KMS-11 (cell line): ENCODE measurements at regions not wholly inside any gene's neighbourhood (a gene's known extent, or its start where the extent isn't known, plus 50 kb on each side); places are given as distances from the start of the nearest gene placed in this dataset.

Source experiments
- H2AFZ ChIP-seq: fragments of 200-600 bp; sonication (generic); 2 replicates; pipeline ENCODE4 v1.6.1; 2016; ENCODE audit warnings: antibody characterized with exemption, mixed run types, low read depth
- H3K27ac ChIP-seq: fragments of 200-600 bp; sonication (generic); 2 replicates; pipeline ENCODE4 v1.6.1; 2016; ENCODE audit warnings: mild to moderate bottlenecking, mixed run types
- H3K27me3 ChIP-seq: fragments of 200-600 bp; sonication (generic); 2 replicates; pipeline ENCODE4 v1.6.1; 2017; ENCODE audit warnings: mild to moderate bottlenecking, low read depth, mixed run types, moderate library complexity; ENCODE audit not compliant: insufficient read depth
- H3K36me3 ChIP-seq: fragments of 200-600 bp; sonication (generic); 2 replicates; pipeline ENCODE4 v1.6.1; 2017; ENCODE audit warnings: mild to moderate bottlenecking, mixed run types; ENCODE audit not compliant: insufficient read depth
- H3K4me1 ChIP-seq: fragments of 200-600 bp; sonication (generic); 2 replicates; pipeline ENCODE4 v1.6.1; 2016; ENCODE audit warnings: mild to moderate bottlenecking, low read depth, mixed run types; ENCODE audit not compliant: poor library complexity, severe bottlenecking
- H3K4me2 ChIP-seq: fragments of 200-600 bp; sonication (generic); 2 replicates; pipeline ENCODE4 v1.7.0; 2016; ENCODE audit warnings: mild to moderate bottlenecking, mixed run types
- H3K4me3 ChIP-seq: fragments of 200-600 bp; sonication (generic); IDR thresholded peaks from 2 replicates; pipeline ENCODE4 v1.6.1; 2017; ENCODE audit warnings: low read depth, low read length, mixed read lengths; ENCODE audit not compliant: insufficient read depth
- H3K79me2 ChIP-seq: fragments of 200-600 bp; sonication (generic); 2 replicates; pipeline ENCODE4 v1.6.1; 2016; ENCODE audit warnings: low read depth, mixed run types; ENCODE audit not compliant: insufficient read depth
- H3K9ac ChIP-seq: fragments of 200-600 bp; sonication (generic); 2 replicates; pipeline ENCODE4 v1.6.1; 2016; ENCODE audit warnings: mild to moderate bottlenecking, mixed run types
- H4K20me1 ChIP-seq: fragments of 200-600 bp; sonication (generic); 2 replicates; pipeline ENCODE4 v1.6.1; 2016; ENCODE audit warnings: mild to moderate bottlenecking, mixed run types; ENCODE audit not compliant: insufficient read depth
- CTCF ChIP-seq: fragments of 200-600 bp; sonication (generic); conservative IDR thresholded peaks from 2 replicates; pipeline ENCODE4 v1.6.1; 2017; ENCODE audit warnings: low read depth, mild to moderate bottlenecking, antibody characterized with exemption, low read length, moderate library complexity, mixed read lengths

DNA sequence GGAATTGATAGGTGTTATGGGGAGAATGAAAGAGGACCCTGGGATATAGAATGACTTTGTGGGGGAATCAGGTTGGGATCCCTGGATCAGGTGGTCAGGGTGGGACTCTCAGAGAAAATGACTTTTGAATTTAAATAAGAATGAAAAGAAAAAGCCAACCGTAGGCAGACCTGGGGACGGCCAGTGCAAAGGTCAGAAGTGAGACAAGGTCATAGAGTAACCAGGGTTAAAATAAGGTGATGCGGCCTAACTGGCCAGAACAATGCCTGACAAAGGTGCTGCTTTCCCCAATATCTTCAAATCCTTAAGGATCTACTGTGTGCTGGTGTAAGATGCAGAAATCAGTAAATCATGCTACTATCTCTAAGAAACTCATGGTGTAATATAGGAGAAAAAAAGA, 238.4 kb upstream of the JUN start:
- H3K79me2 ChIP-seq = no peaks in the 10 kb centered on the region
- H4K20me1 ChIP-seq = no peaks in the 10 kb centered on the region
- no peak for TF ChIP-seq CTCF
- H3K27me3 ChIP-seq = no peaks in the 10 kb centered on the region
- H2AFZ ChIP-seq = no peak overlapping the region
- no peak overlapping the region for H3K4me3 ChIP-seq
- H3K4me2 ChIP-seq = no peak overlapping the region
- peaks cover 22% of the 10 kb centered on the region for H3K4me1 ChIP-seq
- H3K9ac ChIP-seq = no peak overlapping the region
- no peaks in the 10 kb centered on the region for H3K36me3 ChIP-seq
- H3K27ac ChIP-seq = no peak overlapping the region

GRCh38 chr1:59022799-59023198, 239.0 kb upstream of the JUN start:
- Histone ChIP-seq H2AFZ (no peak overlapping the region), H3K9ac (no peak overlapping the region), H3K4me3 (no peak overlapping the region), H3K36me3 (no peaks in the 10 kb centered on the region), H3K27ac (no peak overlapping the region), H3K79me2 (no peaks in the 10 kb centered on the region), H3K27me3 (no peaks in the 10 kb centered on the region), H3K4me1 (peaks cover 20% of the 10 kb centered on the region), H4K20me1 (no peaks in the 10 kb centered on the region), H3K4me2 (no peak overlapping the region)
- TF ChIP-seq CTCF = no peak

GRCh38 chr1:59025201-59025600, 241.4 kb upstream of the JUN start:
- Histone ChIP-seq H4K20me1 (no peaks in the 10 kb centered on the region), H3K4me2 (no peak overlapping the region), H3K36me3 (no peaks in the 10 kb centered on the region), H2AFZ (no peak overlapping the region), H3K9ac (no peak overlapping the region), H3K4me3 (no peak overlapping the region), H3K79me2 (no peaks in the 10 kb centered on the region), H3K27me3 (no peaks in the 10 kb centered on the region), H3K27ac (no peak overlapping the region), H3K4me1 (peaks cover 12% of the 10 kb centered on the region)
- no peak for TF ChIP-seq CTCF

DNA sequence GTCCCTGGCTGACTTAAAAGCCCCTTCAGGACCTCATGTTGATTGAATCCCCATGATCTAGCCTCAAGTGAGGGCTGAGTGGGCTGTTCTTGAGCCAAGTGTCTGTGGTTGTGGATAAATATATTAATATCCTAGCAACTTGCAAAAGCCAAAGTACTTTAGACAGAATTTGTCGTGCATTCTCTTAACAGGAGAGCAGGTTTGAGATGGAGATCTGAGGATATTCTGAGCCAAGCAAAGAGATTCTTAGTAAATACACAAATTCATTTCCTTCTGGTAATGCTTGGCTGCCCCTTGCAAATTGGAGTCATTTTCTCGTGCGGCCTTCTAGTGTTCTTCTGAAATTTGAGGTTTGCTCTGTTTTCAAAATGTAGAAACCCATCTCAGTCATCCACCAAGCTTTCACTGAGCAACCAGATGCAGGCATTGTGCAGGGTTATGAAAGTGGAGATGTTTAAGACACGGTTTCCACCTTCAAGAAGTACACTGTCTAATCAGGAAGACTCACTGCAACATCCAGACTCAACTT, 242.1 kb upstream of the JUN start:
- Histone ChIP-seq H3K4me3 (no peak overlapping the region), H3K27me3 (no peaks in the 10 kb centered on the region), H3K36me3 (no peaks in the 10 kb centered on the region), H3K4me2 (no peak overlapping the region), H3K9ac (no peak overlapping the region), H2AFZ (no peak overlapping the region), H3K79me2 (no peaks in the 10 kb centered on the region), H3K4me1 (peaks cover 4% of the 10 kb centered on the region), H3K27ac (no peak overlapping the region), H4K20me1 (no peaks in the 10 kb centered on the region)
- no peak for TF ChIP-seq CTCF
